Retinal pigment epithelial cell (primary cell): ENCODE measurements at regions not wholly inside any gene's neighbourhood (a gene's known extent, or its start where the extent isn't known, plus 50 kb on each side); places are given as distances from the start of the nearest gene placed in this dataset.

ENCODE experiments used
- DNase-seq: peaks from one replicate; pipeline ENCODE4 v3.0.0-alpha.2; 2010; ENCODE audit warnings: low read depth
- H3K4me3 ChIP-seq: 2 replicates; pipeline ENCODE4 v1.5.1; 2011; ENCODE audit warnings: mild to moderate bottlenecking, low read length, control low read depth, moderate library complexity
- TF ChIP-seq, protein P1 (sequence below): conservative IDR thresholded peaks from 2 replicates; pipeline ENCODE4 v1.5.1; 2011; ENCODE audit warnings: low read depth, low read length, control low read depth, inconsistent platforms

- no peak for DNase-seq
- TF ChIP-seq, protein P1, sequence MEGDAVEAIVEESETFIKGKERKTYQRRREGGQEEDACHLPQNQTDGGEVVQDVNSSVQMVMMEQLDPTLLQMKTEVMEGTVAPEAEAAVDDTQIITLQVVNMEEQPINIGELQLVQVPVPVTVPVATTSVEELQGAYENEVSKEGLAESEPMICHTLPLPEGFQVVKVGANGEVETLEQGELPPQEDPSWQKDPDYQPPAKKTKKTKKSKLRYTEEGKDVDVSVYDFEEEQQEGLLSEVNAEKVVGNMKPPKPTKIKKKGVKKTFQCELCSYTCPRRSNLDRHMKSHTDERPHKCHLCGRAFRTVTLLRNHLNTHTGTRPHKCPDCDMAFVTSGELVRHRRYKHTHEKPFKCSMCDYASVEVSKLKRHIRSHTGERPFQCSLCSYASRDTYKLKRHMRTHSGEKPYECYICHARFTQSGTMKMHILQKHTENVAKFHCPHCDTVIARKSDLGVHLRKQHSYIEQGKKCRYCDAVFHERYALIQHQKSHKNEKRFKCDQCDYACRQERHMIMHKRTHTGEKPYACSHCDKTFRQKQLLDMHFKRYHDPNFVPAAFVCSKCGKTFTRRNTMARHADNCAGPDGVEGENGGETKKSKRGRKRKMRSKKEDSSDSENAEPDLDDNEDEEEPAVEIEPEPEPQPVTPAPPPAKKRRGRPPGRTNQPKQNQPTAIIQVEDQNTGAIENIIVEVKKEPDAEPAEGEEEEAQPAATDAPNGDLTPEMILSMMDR: no peak
- no peak overlapping the region for H3K4me3 ChIP-seq
These were observed 186.8 kb upstream of the CTAGE1 start for GRCh38 chr18:22604390-22604985.

GRCh38 chr18:22604986-22605421, 187.3 kb upstream of the CTAGE1 start:
- TF ChIP-seq, protein P1: no peak
- H3K4me3 ChIP-seq: no peak overlapping the region
- no peak for DNase-seq

DNA sequence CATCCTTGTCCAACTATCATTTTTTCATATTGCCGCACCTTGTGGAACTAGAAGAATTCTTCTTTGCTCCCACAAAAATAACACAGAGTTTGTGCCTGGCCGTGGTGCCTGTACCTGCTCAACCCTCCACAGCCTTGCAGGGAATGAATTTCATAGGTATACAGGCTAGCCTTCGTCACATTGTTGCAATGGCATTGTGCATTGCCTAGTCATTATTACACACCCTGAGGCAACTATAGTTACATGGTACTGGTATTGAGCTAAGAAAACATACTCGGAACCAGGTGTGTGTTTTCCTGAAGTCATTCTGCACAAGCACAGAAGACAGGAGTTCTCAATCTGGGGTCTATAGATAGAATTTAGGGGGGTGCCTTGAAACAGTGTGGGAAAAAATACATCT, 188.0 kb upstream of the CTAGE1 start:
- H3K4me3 ChIP-seq: no peak overlapping the region
- no peak for DNase-seq
- TF ChIP-seq, protein P1: no peak

GRCh38 chr18:22606563-22607283, 189.0 kb upstream of the CTAGE1 start:
- H3K4me3 ChIP-seq: no peak overlapping the region
- DNase-seq: no peak
- TF ChIP-seq, protein P1: no peak

- DNase-seq: no peak
- TF ChIP-seq, protein P1: no peak
- H3K4me3 ChIP-seq: no peak overlapping the region
These were observed 189.5 kb upstream of the CTAGE1 start for GRCh38 chr18:22607284-22607635.

GRCh38 chr18:22608847-22609246, 191.1 kb upstream of the CTAGE1 start:
- H3K4me3 ChIP-seq: no peak overlapping the region
- DNase-seq: no peak
- TF ChIP-seq, protein P1: no peak

DNA sequence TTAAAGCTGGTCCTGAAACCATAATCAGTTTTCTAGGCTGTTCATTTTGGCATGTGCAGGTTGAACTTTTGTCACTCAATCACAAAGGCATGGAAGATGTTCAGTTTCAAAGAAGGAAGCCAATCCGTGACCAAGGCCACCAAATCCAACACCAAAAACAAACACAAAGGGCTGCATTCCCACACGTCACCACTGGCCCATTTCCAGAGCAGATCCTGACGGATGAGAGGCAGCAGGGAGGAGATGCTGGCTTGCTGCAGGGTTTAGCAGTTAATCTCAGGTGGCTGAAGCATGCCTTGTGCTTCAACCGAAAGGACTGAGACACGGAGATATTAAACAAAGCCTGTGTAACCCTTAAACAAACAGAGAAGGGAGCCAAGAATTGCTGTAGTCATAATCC, 191.9 kb upstream of the CTAGE1 start:
- no peak overlapping the region for H3K4me3 ChIP-seq
- TF ChIP-seq, protein P1: no peak
- DNase-seq: peak; percentile 61
